PFSK-1 (cell line): ENCODE measurements at regions not wholly inside any gene's neighbourhood (a gene's known extent, or its start where the extent isn't known, plus 50 kb on each side); places are given as distances from the start of the nearest gene placed in this dataset.

Experiments used
- POLR2AphosphoS5 ChIP-seq: IDR thresholded peaks from 2 replicates; pipeline ENCODE4 v1.6.1; 2012; ENCODE audit warnings: low read depth, mild to moderate bottlenecking, control low read depth, low read length, moderate library complexity
- REST ChIP-seq, 2 experiments: IDR thresholded peaks; 2 replicates each; pipeline versions ENCODE4 v1.6.1 to v1.8.0; 2011 to 2012; ENCODE audit warnings: low read depth in 2 of 2, low read length in 2 of 2, control low read depth in 1 of 2, inconsistent platforms in 1 of 2, mild to moderate bottlenecking in 1 of 2, moderate library complexity in 1 of 2; ENCODE audit not compliant: insufficient read depth in 1 of 2
- SIN3A ChIP-seq: IDR thresholded peaks from 2 replicates; pipeline ENCODE4 v1.6.1; 2012; ENCODE audit warnings: mild to moderate bottlenecking, low read length, moderate library complexity, borderline replicate concordance; ENCODE audit not compliant: insufficient read depth
- TAF1 ChIP-seq: IDR thresholded peaks from 2 replicates; pipeline ENCODE4 v1.6.1; 2012; ENCODE audit warnings: low read length, control low read depth, borderline replicate concordance; ENCODE audit not compliant: insufficient read depth

GRCh38 chr14:98698341-98698740 lies 573.7 kb downstream of the BCL11B start:
- TF ChIP-seq TAF1 = no peak
- no peak for TF ChIP-seq SIN3A
- no peak for TF ChIP-seq REST (IDR thresholded peaks at IDR 0.05; ENCODE audit: insufficient read depth in 1 of 2, low read depth in 2 of 2, low read length in 2 of 2)
- TF ChIP-seq POLR2AphosphoS5 = no peak
